Heart left ventricle (tissue), 16 donors: ENCODE measurements at regions not wholly inside any gene's neighbourhood (a gene's known extent, or its start where the extent isn't known, plus 50 kb on each side); places are given as distances from the start of the nearest gene placed in this dataset.

Experiments used
- ATAC-seq, 4 donors: fragments of 200-7000 bp; cut with Tn5 transposase; one replicate each; pipeline ENCODE4 v1.9.1; 2020 to 2022; ENCODE audit warnings: moderate library complexity in 4 of 4, mild to moderate bottlenecking in 3 of 4, moderate number of reproducible peaks in 1 of 4
- DNase-seq, 5 donors: peaks; one replicate each; pipeline ENCODE4 v3.0.0-alpha.2; 2020
- H3K27ac ChIP-seq, 12 donors: fragments of 200-600 bp; sonication (generic) in 4 of 12; one replicate each; pipeline versions ENCODE4 v1.5.0 to v1.8.0; 2016 to 2022; ENCODE audit warnings: mild to moderate bottlenecking in 2 of 12
- H3K27me3 ChIP-seq, 9 donors: fragments of 200-600 bp; sonication (generic) in 2 of 9; one replicate each; pipeline versions ENCODE4 v1.5.1 to v1.8.0; 2016 to 2022; ENCODE audit warnings: mild to moderate bottlenecking in 3 of 9
- H3K36me3 ChIP-seq, 9 donors: fragments of 200-600 bp; sonication (generic) in 2 of 9; one replicate each; pipeline versions ENCODE4 v1.5.0 to v1.8.0; 2018 to 2022; ENCODE audit warnings: mild to moderate bottlenecking in 2 of 9
- H3K4me1 ChIP-seq, 12 donors: fragments of 200-600 bp; sonication (generic) in 4 of 12; one replicate each; pipeline versions ENCODE4 v1.5.0 to v1.8.0; 2016 to 2022; ENCODE audit warnings: mild to moderate bottlenecking in 3 of 12
- H3K4me3 ChIP-seq, 12 donors: fragments of 200-600 bp; sonication (generic) in 4 of 12; one replicate each; pipeline versions ENCODE4 v1.5.0 to v1.8.0; 2017 to 2022; ENCODE audit warnings: mild to moderate bottlenecking in 9 of 12, moderate library complexity in 4 of 12
- H3K9me3 ChIP-seq, 12 donors: fragments of 200-600 bp; sonication (generic) in 4 of 12; one replicate each; pipeline versions ENCODE4 v1.5.0 to v1.8.0; 2016 to 2022; ENCODE audit warnings: mild to moderate bottlenecking in 1 of 12
- POLR2A ChIP-seq, 2 donors: fragments of 450-650 bp; IDR thresholded peaks; one replicate each; pipeline ENCODE4 v1.6.1; 2017; ENCODE audit warnings: antibody characterized with exemption in 2 of 2, mild to moderate bottlenecking in 2 of 2, moderate library complexity in 2 of 2
- WGBS, 4 donors: extraction: QIAGEN DNeasy Blood & Tissue Kit in 2 of 4; methylation state at CpG; one replicate each; pipeline versions ENCODE4 v1.1.5 to v1.1.7; 2013 to 2018; 5-methylcytosine and 5-hydroxymethylcytosine counted together
- intact Hi-C, 10 donors: fragments of 100-400 bp; cut with DNase I; formaldehyde crosslinking; loops; one replicate each; pipeline versions ENCODE4 v1.11.1 to v1.14.2; 2022
- TF ChIP-seq, protein P1 (sequence below), 12 donors: fragments of 200-600 bp; sonication (generic) in 4 of 12; IDR thresholded peaks; one replicate each; pipeline versions ENCODE4 v1.5.0 to v1.8.0; 2018 to 2022; ENCODE audit warnings: antibody characterized with exemption in 12 of 12, mild to moderate bottlenecking in 5 of 12
- donor health status: ischemic (EF 13 %, LVEDD 7.1; RV severe dilation, severe dysfunction).
- donor health status: healthy with polysubstance abuse.
- donor health status: DM: no; HTN: yes; CAD: no.
- donor health status: DM: no; HTN: no; CAD: no.
- donor health status: ischemic (EF 25% LVEDD 6.9; RV normal size, moderate dysfunction).
- donor health status: ischemic (EF 25% LVEDD 5.7; RV mildly dilated, moderate dysfunction).
- donor health status: healthy.
- donor health status: DM: yes; HTN: yes; CAD: no.
- donor health status: ischemic (EF 35%, LVEDD 5.7; RV mildly dilated, moderate dysfunction).
- donor health status: nonischemic (EF 11% LVEDD 7.7; RV severe dilation, severe dysfunction).
- donor health status: DM: yes; HTN: yes; CAD: no.
- donor health status: PGD.
- donor health status: ischemic (EF 29% LVEDD 5.4; RV normal size, mild dysfunction).
- donor health status: nonischemic (EF 23%, LVEDD 6.1; RV moderate dilation, normal function).

DNA sequence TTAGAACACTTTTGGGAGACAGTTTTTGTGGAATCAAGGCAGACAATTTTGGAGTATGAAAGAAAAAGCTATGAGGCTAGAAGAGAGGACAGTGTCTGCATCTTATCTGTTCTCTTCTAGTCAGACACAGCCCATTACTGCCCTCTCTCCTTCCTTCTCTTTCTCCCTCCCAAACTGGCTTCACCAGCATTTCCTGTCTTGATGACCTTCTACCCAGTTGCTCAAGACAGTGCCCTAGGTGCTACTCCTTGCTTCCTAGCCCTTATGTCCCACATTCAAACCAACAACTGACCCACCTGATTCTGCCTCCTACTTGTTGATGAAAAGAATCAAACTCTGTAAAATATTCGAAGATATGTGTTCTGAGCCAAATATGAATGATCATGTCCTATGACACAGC, 116.4 kb upstream of the RIPOR2 start:
- 92 to 98% (median 95%) methylated on average over 1 of the region's 1 CpG for WGBS, 4 donors
- TF ChIP-seq, protein P1, sequence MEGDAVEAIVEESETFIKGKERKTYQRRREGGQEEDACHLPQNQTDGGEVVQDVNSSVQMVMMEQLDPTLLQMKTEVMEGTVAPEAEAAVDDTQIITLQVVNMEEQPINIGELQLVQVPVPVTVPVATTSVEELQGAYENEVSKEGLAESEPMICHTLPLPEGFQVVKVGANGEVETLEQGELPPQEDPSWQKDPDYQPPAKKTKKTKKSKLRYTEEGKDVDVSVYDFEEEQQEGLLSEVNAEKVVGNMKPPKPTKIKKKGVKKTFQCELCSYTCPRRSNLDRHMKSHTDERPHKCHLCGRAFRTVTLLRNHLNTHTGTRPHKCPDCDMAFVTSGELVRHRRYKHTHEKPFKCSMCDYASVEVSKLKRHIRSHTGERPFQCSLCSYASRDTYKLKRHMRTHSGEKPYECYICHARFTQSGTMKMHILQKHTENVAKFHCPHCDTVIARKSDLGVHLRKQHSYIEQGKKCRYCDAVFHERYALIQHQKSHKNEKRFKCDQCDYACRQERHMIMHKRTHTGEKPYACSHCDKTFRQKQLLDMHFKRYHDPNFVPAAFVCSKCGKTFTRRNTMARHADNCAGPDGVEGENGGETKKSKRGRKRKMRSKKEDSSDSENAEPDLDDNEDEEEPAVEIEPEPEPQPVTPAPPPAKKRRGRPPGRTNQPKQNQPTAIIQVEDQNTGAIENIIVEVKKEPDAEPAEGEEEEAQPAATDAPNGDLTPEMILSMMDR (IDR thresholded peaks at IDR 0.05) = no peak
- no peak for TF ChIP-seq POLR2A (IDR thresholded peaks at IDR 0.05)
- Histone ChIP-seq H3K27ac (no peak overlapping the region), H3K4me3 (no peak overlapping the region), H3K4me1 (peaks cover 0 to 62% (median 0%) of the 10 kb centered on the region in 12 donors), H3K36me3 (no peaks in the 10 kb centered on the region), H3K27me3 (no peaks in the 10 kb centered on the region), H3K9me3 (no peaks in the 10 kb centered on the region)
- ATAC-seq = no peak
- no peak for DNase-seq
- intact Hi-C loops = no loop called here

DNA sequence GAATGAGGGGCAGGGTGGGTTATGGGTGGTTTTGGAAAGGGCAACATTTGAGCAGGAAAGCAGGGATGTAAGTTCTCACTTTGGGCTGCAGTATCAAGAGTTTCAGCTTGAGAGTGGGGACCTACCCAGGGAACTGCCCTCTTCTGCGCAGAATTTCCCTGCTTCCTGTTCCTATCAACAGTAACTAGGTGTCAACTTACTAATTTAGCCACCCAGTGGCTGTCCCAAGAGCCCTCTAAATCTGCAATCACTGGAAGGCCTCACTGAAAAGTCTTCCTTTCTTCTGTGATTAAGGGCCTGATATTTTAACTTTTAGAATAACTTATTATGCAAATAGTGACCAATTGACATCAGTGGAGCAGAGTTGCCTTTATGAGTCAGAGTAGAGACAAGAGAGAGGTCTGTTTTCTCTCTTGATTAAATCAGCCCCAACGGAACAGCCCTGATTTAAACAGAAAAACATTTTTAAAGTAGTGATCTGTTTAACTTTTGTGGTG, 118.2 kb upstream of the RIPOR2 start:
- DNase-seq (no peak), ATAC-seq (peak in 3 of 4 donors; percentile 50 to 73 (median 69))
- peak overlapping the region in 5 of 12 donors; percentile 8 to 57 (median 30) for H3K27ac ChIP-seq
- intact Hi-C loops = no loop called here
- no peaks in the 10 kb centered on the region for H3K9me3 ChIP-seq
- WGBS, 4 donors = 58 to 66% (median 61%) methylated on average over 2 of the region's 2 CpGs
- H3K27me3 ChIP-seq = no peaks in the 10 kb centered on the region
- H3K4me1 ChIP-seq = peaks cover 0 to 73% (median 0%) of the 10 kb centered on the region in 12 donors
- H3K36me3 ChIP-seq = no peaks in the 10 kb centered on the region
- TF ChIP-seq, protein P1 (IDR thresholded peaks at IDR 0.05) = no peak
- H3K4me3 ChIP-seq = no peak overlapping the region

DNA sequence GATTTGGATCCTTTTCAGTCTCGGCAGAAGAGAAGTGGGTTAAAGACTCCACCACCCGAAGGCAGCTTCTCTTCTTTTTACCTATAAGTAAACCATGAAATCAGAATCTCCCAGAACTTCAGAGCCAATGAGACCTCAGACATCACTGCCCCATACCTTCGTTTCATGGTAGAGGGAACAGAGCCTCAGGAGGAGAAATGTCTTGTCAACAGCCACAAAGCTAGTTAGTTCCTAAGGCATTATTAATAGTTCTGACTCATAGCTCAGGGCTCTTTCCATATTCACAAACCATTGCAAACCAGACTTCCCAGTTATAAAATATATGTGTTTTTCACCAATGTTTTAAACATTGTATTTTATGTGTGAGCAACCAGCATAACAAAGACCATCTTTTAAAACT, 118.7 kb upstream of the RIPOR2 start:
- TF ChIP-seq POLR2A (IDR thresholded peaks at IDR 0.05) = no peak
- TF ChIP-seq, protein P1 (IDR thresholded peaks at IDR 0.05) = no peak
- peak in 1 of 4 donors; percentile 57 for ATAC-seq
- intact Hi-C loops = no loop called here
- H3K36me3 ChIP-seq = no peaks in the 10 kb centered on the region
- H3K9me3 ChIP-seq = no peaks in the 10 kb centered on the region
- DNase-seq = no peak
- 62 to 74% (median 66%) methylated on average over 3 of the region's 3 CpGs for WGBS, 4 donors
- peaks cover 0 to 72% (median 0%) of the 10 kb centered on the region in 12 donors for H3K4me1 ChIP-seq
- H3K4me3 ChIP-seq = no peak overlapping the region
- H3K27me3 ChIP-seq = no peaks in the 10 kb centered on the region
- peak overlapping the region in 3 of 12 donors; percentile 30 to 57 (median 56) for H3K27ac ChIP-seq

DNA sequence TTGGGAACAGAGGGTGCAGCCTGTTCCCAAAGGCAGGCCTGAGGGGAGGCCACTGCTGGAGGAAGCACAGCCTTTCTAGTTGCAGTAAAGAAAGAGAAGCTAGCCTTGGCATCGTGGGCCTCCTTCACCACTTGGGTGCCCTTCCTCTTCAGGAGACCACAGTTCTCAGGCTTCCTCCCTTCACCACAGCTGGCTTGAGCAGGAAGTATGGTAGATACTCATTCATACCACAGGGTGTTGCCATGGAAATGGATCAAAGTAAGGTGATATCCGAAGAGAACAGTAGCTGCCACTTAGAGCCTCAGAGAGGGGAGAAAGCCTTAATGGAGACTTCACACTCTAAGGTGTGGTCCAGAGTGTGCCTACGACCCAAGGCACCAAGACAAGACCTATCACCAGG, 120.4 kb upstream of the RIPOR2 start:
- peak overlapping the region in 1 of 12 donors; percentile 35 for H3K27ac ChIP-seq
- H3K36me3 ChIP-seq = no peaks in the 10 kb centered on the region
- WGBS, 4 donors = 66 to 90% (median 79%) methylated on average over 3 of the region's 3 CpGs
- ATAC-seq (no peak), DNase-seq (peak in 1 of 5 donors; percentile 27)
- intact Hi-C loops = no loop called here
- peaks cover 0 to 56% (median 0%) of the 10 kb centered on the region in 12 donors for H3K4me1 ChIP-seq
- H3K4me3 ChIP-seq = no peak overlapping the region
- no peak for TF ChIP-seq POLR2A (IDR thresholded peaks at IDR 0.05)
- TF ChIP-seq, protein P1 (IDR thresholded peaks at IDR 0.05) = no peak
- H3K27me3 ChIP-seq = no peaks in the 10 kb centered on the region
- H3K9me3 ChIP-seq = peaks cover 0 to 3% (median 0%) of the 10 kb centered on the region in 12 donors
